Liver (tissue), 8 donors: ENCODE measurements at regions not wholly inside any gene's neighbourhood (a gene's known extent, or its start where the extent isn't known, plus 50 kb on each side); places are given as distances from the start of the nearest gene placed in this dataset.

Experiments
- DNase-seq: peaks from one replicate; pipeline ENCODE4 v3.0.0-alpha.2; 2017; ENCODE audit warnings: low spot score
- H3K27ac ChIP-seq, 2 donors: one replicate each; pipeline ENCODE4 v1.7.0; 2013; ENCODE audit warnings: inconsistent platforms in 2 of 2, low read length in 2 of 2, control low read depth in 1 of 2, low read depth in 1 of 2, mild to moderate bottlenecking in 1 of 2
- H3K27me3 ChIP-seq, 4 donors: one replicate each; pipeline versions ENCODE4 v1.6.1 to v1.7.0; 2013; ENCODE audit warnings: low read length in 3 of 4, inconsistent platforms in 1 of 4, mild to moderate bottlenecking in 1 of 4, moderate library complexity in 1 of 4; ENCODE audit not compliant: control insufficient read depth in 4 of 4, insufficient read depth in 4 of 4
- H3K36me3 ChIP-seq, 4 donors: one replicate each; pipeline versions ENCODE4 v1.6.1 to v1.7.0; 2013; ENCODE audit warnings: low read length in 3 of 4, mild to moderate bottlenecking in 3 of 4, low read depth in 1 of 4, moderate library complexity in 1 of 4; ENCODE audit not compliant: control insufficient read depth in 4 of 4, insufficient read depth in 3 of 4
- H3K4me1 ChIP-seq, 4 donors: one replicate each; pipeline versions ENCODE4 v1.6.1 to v1.7.0; 2013; ENCODE audit warnings: low read length in 3 of 4, mild to moderate bottlenecking in 3 of 4, moderate library complexity in 1 of 4; ENCODE audit not compliant: control insufficient read depth in 4 of 4, insufficient read depth in 4 of 4
- H3K4me3 ChIP-seq, 3 donors: one replicate each; pipeline versions ENCODE4 v1.6.1 to v1.7.0; 2013; ENCODE audit warnings: low read length in 3 of 3, control low read depth in 1 of 3, low read depth in 1 of 3, mild to moderate bottlenecking in 1 of 3
- H3K9ac ChIP-seq, 2 donors: one replicate each; pipeline ENCODE4 v1.7.0; 2013; ENCODE audit warnings: low read length in 2 of 2, mild to moderate bottlenecking in 2 of 2, moderate library complexity in 2 of 2, control low read depth in 1 of 2, low read depth in 1 of 2
- H3K9me3 ChIP-seq, 4 donors: one replicate each; pipeline versions ENCODE4 v1.6.1 to v1.7.0; 2013; ENCODE audit warnings: low read length in 3 of 4; ENCODE audit not compliant: control insufficient read depth in 4 of 4
- ATF3 ChIP-seq: IDR thresholded peaks from 2 replicates; pipeline ENCODE4 v1.6.1; 2016; ENCODE audit warnings: antibody characterized with exemption
- CTCF ChIP-seq: fragments of 150-350 bp; IDR thresholded peaks from 2 replicates; pipeline ENCODE4 v1.5.1; 2017; ENCODE audit warnings: improper control_type of control experiment, low read depth, low read length; ENCODE audit not compliant: missing input control
- EGR1 ChIP-seq, 2 donors: IDR thresholded peaks; 2 replicates each; pipeline ENCODE4 v1.6.1; 2016 to 2018; ENCODE audit warnings: antibody characterized with exemption in 2 of 2, low read depth in 2 of 2
- FOXA1 ChIP-seq: IDR thresholded peaks from 2 replicates; pipeline ENCODE4 v1.6.1; 2016; ENCODE audit warnings: antibody characterized with exemption
- FOXA2 ChIP-seq: IDR thresholded peaks from 2 replicates; pipeline ENCODE4 v1.6.1; 2016; ENCODE audit warnings: antibody characterized with exemption
- GABPA ChIP-seq, 2 donors: IDR thresholded peaks in 1 of 2; conservative IDR thresholded peaks in 1 of 2; 2 replicates each; pipeline ENCODE4 v1.6.1; 2016; ENCODE audit warnings: antibody characterized with exemption in 2 of 2, mild to moderate bottlenecking in 1 of 2, moderate library complexity in 1 of 2
- HNF4A ChIP-seq, 2 donors: conservative IDR thresholded peaks; 2 replicates each; pipeline ENCODE4 v1.6.1; 2016; ENCODE audit warnings: antibody characterized with exemption in 2 of 2, mild to moderate bottlenecking in 2 of 2
- HNF4G ChIP-seq: IDR thresholded peaks from 2 replicates; pipeline ENCODE4 v1.6.1; 2016; ENCODE audit warnings: antibody characterized with exemption
- JUND ChIP-seq, 2 donors: IDR thresholded peaks; 2 replicates each; pipeline ENCODE4 v1.6.1; 2016; ENCODE audit warnings: antibody characterized with exemption in 2 of 2
- MAX ChIP-seq: IDR thresholded peaks from 2 replicates; pipeline ENCODE4 v1.6.1; 2016; ENCODE audit warnings: antibody characterized with exemption
- NR2F2 ChIP-seq: IDR thresholded peaks from 2 replicates; pipeline ENCODE4 v1.6.1; 2016; ENCODE audit warnings: antibody characterized with exemption
- RAD21 ChIP-seq, 2 donors: IDR thresholded peaks; 2 replicates each; pipeline ENCODE4 v1.6.1; 2016; ENCODE audit warnings: antibody characterized with exemption in 2 of 2, mild to moderate bottlenecking in 2 of 2
- REST ChIP-seq: IDR thresholded peaks from 2 replicates; pipeline ENCODE4 v1.6.1; 2016; ENCODE audit warnings: antibody characterized with exemption, mild to moderate bottlenecking
- RXRA ChIP-seq, 2 donors: IDR thresholded peaks; 2 replicates each; pipeline ENCODE4 v1.6.1; 2017 to 2018; ENCODE audit warnings: antibody characterized with exemption in 2 of 2, mild to moderate bottlenecking in 1 of 2
- SP1 ChIP-seq: IDR thresholded peaks from 2 replicates; pipeline ENCODE4 v1.6.1; 2018; ENCODE audit warnings: antibody characterized with exemption, mild to moderate bottlenecking
- TAF1 ChIP-seq: conservative IDR thresholded peaks from 2 replicates; pipeline ENCODE4 v1.6.1; 2016; ENCODE audit warnings: antibody characterized with exemption, mild to moderate bottlenecking
- YY1 ChIP-seq: IDR thresholded peaks from 2 replicates; pipeline ENCODE4 v1.6.1; 2016; ENCODE audit warnings: antibody characterized with exemption, mild to moderate bottlenecking
- ZBTB33 ChIP-seq: IDR thresholded peaks from 2 replicates; pipeline ENCODE4 v1.6.1; 2016; ENCODE audit warnings: antibody characterized with exemption
- WGBS: extraction: QIAGEN DNeasy Blood & Tissue Kit; methylation state at CpG from one replicate; pipeline ENCODE4 v1.1.7; 2013; 5-methylcytosine and 5-hydroxymethylcytosine counted together
- donor health status: healthy.
- donor health status: healthy.
- donor health status: healthy.
- donor health status: healthy.
- donor health status: healthy.

GRCh38 chr1:191140038-191140437 lies 662.4 kb upstream of the BRINP3 start:
- Histone ChIP-seq H3K27ac (no peak overlapping the region), H3K9me3 (no peaks in the 10 kb centered on the region), H3K36me3 (no peaks in the 10 kb centered on the region), H3K27me3 (no peaks in the 10 kb centered on the region), H3K4me1 (no peaks in the 10 kb centered on the region), H3K4me3 (no peak overlapping the region), H3K9ac (no peak overlapping the region)
- no peak for DNase-seq
- WGBS = 31% methylated on average over 1 of the region's 1 CpG
- TF ChIP-seq NR2F2 (no peak), FOXA1 (no peak), RXRA (IDR thresholded peaks at IDR 0.05) (no peak), YY1 (no peak), HNF4G (no peak), HNF4A (conservative IDR thresholded peaks at IDR 0.05) (no peak), TAF1 (no peak), REST (no peak), ZBTB33 (no peak), CTCF (no peak), EGR1 (IDR thresholded peaks at IDR 0.05; ENCODE audit: low read depth in 2 of 2) (no peak), RAD21 (IDR thresholded peaks at IDR 0.05) (no peak), FOXA2 (no peak), SP1 (no peak), MAX (no peak), ATF3 (no peak)

GRCh38 chr1:191142748-191143147 lies 665.1 kb upstream of the BRINP3 start:
- no peak for TF ChIP-seq ATF3
- no peak for TF ChIP-seq TAF1
- no peak for TF ChIP-seq NR2F2
- TF ChIP-seq GABPA (IDR thresholded peaks at IDR 0.05 in 1 of 2, conservative IDR thresholded peaks at IDR 0.05 in 1 of 2) = no peak
- TF ChIP-seq JUND (IDR thresholded peaks at IDR 0.05) = no peak
- TF ChIP-seq YY1 = no peak
- no peak for TF ChIP-seq MAX
- no peak for TF ChIP-seq HNF4G
- TF ChIP-seq ZBTB33 = no peak
- H3K9me3 ChIP-seq = no peaks in the 10 kb centered on the region

More at GRCh38 chr1:191142748-191143147, 665.1 kb upstream of the BRINP3 start:
- no peaks in the 10 kb centered on the region for H3K4me1 ChIP-seq
- no peak overlapping the region for H3K27ac ChIP-seq
- WGBS = 42% methylated on average over 3 of the region's 3 CpGs
- no peaks in the 10 kb centered on the region for H3K36me3 ChIP-seq
- no peak overlapping the region for H3K9ac ChIP-seq
- H3K4me3 ChIP-seq = no peak overlapping the region
- DNase-seq = no peak
- H3K27me3 ChIP-seq = no peaks in the 10 kb centered on the region
